DND-41 (cell line): ENCODE measurements at regions not wholly inside any gene's neighbourhood (a gene's known extent, or its start where the extent isn't known, plus 50 kb on each side); places are given as distances from the start of the nearest gene placed in this dataset.

Experiments used
- CTCF ChIP-seq: IDR thresholded peaks from 2 replicates; pipeline ENCODE4 v1.5.1; 2012; ENCODE audit warnings: borderline replicate concordance, low read length, moderate library complexity, mild to moderate bottlenecking; ENCODE audit not compliant: poor library complexity, severe bottlenecking; ENCODE audit errors: extremely low read depth
- EZH2 ChIP-seq: IDR thresholded peaks from 3 replicates; pipeline ENCODE4 v1.6.1; 2012; ENCODE audit warnings: borderline replicate concordance, low read depth, mild to moderate bottlenecking, moderate library complexity, low read length, inconsistent platforms; ENCODE audit not compliant: severe bottlenecking

- no peak for TF ChIP-seq CTCF
- no peak for TF ChIP-seq EZH2
Observed at GRCh38 chr10:111990734-111991133, 192.8 kb downstream of the GPAM start.
